ENCODE measurements at regions not wholly inside any gene's neighbourhood (a gene's known extent, or its start where the extent isn't known, plus 50 kb on each side); places are given as distances from the start of the nearest gene placed in this dataset.

DNA sequence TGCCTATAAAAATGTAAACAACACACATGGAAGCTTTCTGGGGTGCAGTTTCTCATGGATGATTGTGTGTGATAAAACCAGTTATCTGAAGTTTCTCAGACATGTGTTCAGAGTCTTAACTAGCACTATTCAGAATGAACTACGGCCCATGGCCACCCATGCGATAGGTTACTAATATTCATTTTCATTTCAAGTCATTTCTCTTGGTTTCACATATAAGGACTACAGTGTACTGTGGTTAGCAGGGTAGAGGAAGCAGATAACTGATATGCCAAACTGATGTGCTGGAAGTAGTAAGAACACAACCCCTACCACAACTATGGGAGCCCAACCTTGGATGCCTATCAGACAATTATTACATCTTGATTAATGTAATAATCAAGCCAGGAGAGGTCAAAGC is 372.1 kb downstream of the DTWD2 start:
- TF ChIP-seq, protein P1, sequence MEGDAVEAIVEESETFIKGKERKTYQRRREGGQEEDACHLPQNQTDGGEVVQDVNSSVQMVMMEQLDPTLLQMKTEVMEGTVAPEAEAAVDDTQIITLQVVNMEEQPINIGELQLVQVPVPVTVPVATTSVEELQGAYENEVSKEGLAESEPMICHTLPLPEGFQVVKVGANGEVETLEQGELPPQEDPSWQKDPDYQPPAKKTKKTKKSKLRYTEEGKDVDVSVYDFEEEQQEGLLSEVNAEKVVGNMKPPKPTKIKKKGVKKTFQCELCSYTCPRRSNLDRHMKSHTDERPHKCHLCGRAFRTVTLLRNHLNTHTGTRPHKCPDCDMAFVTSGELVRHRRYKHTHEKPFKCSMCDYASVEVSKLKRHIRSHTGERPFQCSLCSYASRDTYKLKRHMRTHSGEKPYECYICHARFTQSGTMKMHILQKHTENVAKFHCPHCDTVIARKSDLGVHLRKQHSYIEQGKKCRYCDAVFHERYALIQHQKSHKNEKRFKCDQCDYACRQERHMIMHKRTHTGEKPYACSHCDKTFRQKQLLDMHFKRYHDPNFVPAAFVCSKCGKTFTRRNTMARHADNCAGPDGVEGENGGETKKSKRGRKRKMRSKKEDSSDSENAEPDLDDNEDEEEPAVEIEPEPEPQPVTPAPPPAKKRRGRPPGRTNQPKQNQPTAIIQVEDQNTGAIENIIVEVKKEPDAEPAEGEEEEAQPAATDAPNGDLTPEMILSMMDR (IDR thresholded peaks at IDR 0.05), result no peak
- TF ChIP-seq, protein P2, sequence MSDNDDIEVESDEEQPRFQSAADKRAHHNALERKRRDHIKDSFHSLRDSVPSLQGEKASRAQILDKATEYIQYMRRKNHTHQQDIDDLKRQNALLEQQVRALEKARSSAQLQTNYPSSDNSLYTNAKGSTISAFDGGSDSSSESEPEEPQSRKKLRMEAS (CRISPR knock-in tag; IDR thresholded peaks at IDR 0.05), result no peak
- TF ChIP-seq, protein P3, sequence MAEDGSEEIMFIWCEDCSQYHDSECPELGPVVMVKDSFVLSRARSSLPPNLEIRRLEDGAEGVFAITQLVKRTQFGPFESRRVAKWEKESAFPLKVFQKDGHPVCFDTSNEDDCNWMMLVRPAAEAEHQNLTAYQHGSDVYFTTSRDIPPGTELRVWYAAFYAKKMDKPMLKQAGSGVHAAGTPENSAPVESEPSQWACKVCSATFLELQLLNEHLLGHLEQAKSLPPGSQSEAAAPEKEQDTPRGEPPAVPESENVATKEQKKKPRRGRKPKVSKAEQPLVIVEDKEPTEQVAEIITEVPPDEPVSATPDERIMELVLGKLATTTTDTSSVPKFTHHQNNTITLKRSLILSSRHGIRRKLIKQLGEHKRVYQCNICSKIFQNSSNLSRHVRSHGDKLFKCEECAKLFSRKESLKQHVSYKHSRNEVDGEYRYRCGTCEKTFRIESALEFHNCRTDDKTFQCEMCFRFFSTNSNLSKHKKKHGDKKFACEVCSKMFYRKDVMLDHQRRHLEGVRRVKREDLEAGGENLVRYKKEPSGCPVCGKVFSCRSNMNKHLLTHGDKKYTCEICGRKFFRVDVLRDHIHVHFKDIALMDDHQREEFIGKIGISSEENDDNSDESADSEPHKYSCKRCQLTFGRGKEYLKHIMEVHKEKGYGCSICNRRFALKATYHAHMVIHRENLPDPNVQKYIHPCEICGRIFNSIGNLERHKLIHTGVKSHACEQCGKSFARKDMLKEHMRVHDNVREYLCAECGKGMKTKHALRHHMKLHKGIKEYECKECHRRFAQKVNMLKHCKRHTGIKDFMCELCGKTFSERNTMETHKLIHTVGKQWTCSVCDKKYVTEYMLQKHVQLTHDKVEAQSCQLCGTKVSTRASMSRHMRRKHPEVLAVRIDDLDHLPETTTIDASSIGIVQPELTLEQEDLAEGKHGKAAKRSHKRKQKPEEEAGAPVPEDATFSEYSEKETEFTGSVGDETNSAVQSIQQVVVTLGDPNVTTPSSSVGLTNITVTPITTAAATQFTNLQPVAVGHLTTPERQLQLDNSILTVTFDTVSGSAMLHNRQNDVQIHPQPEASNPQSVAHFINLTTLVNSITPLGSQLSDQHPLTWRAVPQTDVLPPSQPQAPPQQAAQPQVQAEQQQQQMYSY (CRISPR knock-in tag; IDR thresholded peaks at IDR 0.05), result no peak
- TF ChIP-seq ZNF671 (CRISPR knock-in tag; IDR thresholded peaks at IDR 0.05) (no peak), SMAD4 (CRISPR knock-in tag; IDR thresholded peaks at IDR 0.05) (no peak), SP1 (CRISPR knock-in tag; conservative IDR thresholded peaks at IDR 0.05) (no peak), FOXJ3 (CRISPR knock-in tag; IDR thresholded peaks at IDR 0.05; ENCODE audit: borderline replicate concordance) (no peak), KAT7 (CRISPR knock-in tag; IDR thresholded peaks at IDR 0.05; ENCODE audit: borderline replicate concordance) (no peak), ETV6 (CRISPR knock-in tag; IDR thresholded peaks at IDR 0.05) (no peak)
- TF ChIP-seq, protein P4, sequence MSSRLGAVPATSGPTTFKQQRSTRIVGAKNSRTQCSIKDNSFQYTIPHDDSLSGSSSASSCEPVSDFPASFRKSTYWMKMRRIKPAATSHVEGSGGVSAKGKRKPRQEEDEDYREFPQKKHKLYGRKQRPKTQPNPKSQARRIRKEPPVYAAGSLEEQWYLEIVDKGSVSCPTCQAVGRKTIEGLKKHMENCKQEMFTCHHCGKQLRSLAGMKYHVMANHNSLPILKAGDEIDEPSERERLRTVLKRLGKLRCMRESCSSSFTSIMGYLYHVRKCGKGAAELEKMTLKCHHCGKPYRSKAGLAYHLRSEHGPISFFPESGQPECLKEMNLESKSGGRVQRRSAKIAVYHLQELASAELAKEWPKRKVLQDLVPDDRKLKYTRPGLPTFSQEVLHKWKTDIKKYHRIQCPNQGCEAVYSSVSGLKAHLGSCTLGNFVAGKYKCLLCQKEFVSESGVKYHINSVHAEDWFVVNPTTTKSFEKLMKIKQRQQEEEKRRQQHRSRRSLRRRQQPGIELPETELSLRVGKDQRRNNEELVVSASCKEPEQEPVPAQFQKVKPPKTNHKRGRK (CRISPR knock-in tag; IDR thresholded peaks at IDR 0.05; ENCODE audit: borderline replicate concordance), result no peak
- TF ChIP-seq, protein P5, sequence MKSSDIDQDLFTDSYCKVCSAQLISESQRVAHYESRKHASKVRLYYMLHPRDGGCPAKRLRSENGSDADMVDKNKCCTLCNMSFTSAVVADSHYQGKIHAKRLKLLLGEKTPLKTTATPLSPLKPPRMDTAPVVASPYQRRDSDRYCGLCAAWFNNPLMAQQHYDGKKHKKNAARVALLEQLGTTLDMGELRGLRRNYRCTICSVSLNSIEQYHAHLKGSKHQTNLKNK (CRISPR knock-in tag; IDR thresholded peaks at IDR 0.05), result no peak
- TF ChIP-seq, protein P6, sequence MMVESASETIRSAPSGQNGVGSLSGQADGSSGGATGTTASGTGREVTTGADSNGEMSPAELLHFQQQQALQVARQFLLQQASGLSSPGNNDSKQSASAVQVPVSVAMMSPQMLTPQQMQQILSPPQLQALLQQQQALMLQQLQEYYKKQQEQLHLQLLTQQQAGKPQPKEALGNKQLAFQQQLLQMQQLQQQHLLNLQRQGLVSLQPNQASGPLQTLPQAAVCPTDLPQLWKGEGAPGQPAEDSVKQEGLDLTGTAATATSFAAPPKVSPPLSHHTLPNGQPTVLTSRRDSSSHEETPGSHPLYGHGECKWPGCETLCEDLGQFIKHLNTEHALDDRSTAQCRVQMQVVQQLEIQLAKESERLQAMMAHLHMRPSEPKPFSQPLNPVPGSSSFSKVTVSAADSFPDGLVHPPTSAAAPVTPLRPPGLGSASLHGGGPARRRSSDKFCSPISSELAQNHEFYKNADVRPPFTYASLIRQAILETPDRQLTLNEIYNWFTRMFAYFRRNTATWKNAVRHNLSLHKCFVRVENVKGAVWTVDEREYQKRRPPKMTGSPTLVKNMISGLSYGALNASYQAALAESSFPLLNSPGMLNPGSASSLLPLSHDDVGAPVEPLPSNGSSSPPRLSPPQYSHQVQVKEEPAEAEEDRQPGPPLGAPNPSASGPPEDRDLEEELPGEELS (CRISPR knock-in tag; IDR thresholded peaks at IDR 0.05), result no peak
- TF ChIP-seq, protein P7, sequence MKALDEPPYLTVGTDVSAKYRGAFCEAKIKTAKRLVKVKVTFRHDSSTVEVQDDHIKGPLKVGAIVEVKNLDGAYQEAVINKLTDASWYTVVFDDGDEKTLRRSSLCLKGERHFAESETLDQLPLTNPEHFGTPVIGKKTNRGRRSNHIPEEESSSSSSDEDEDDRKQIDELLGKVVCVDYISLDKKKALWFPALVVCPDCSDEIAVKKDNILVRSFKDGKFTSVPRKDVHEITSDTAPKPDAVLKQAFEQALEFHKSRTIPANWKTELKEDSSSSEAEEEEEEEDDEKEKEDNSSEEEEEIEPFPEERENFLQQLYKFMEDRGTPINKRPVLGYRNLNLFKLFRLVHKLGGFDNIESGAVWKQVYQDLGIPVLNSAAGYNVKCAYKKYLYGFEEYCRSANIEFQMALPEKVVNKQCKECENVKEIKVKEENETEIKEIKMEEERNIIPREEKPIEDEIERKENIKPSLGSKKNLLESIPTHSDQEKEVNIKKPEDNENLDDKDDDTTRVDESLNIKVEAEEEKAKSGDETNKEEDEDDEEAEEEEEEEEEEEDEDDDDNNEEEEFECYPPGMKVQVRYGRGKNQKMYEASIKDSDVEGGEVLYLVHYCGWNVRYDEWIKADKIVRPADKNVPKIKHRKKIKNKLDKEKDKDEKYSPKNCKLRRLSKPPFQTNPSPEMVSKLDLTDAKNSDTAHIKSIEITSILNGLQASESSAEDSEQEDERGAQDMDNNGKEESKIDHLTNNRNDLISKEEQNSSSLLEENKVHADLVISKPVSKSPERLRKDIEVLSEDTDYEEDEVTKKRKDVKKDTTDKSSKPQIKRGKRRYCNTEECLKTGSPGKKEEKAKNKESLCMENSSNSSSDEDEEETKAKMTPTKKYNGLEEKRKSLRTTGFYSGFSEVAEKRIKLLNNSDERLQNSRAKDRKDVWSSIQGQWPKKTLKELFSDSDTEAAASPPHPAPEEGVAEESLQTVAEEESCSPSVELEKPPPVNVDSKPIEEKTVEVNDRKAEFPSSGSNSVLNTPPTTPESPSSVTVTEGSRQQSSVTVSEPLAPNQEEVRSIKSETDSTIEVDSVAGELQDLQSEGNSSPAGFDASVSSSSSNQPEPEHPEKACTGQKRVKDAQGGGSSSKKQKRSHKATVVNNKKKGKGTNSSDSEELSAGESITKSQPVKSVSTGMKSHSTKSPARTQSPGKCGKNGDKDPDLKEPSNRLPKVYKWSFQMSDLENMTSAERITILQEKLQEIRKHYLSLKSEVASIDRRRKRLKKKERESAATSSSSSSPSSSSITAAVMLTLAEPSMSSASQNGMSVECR (CRISPR knock-in tag; IDR thresholded peaks at IDR 0.05; ENCODE audit: borderline replicate concordance), result no peak
